Calu3 (cell line): ENCODE measurements at regions not wholly inside any gene's neighbourhood (a gene's known extent, or its start where the extent isn't known, plus 50 kb on each side); places are given as distances from the start of the nearest gene placed in this dataset.

Experiments used
- BruUV-seq: library from RNA; stranded (reverse); fragments of 400-500 nt; replicated peaks from 2 replicates; lab custom pipeline; 2021; lab: Mats Ljungman, UMichigan
- CTCF ChIA-PET: fragments of 300-600 bp; sonication (Branson Sonifier 250); formaldehyde crosslinking; loops from one replicate; lab custom pipeline; 2022; ENCODE audit warnings: antibody characterized with exemption; lab: Charles Lee
- DNase-seq: peaks from one replicate; pipeline ENCODE4 v3.0.0; 2022
- H3K27ac Mint-ChIP-seq: one replicate; pipeline ENCODE4 v1.8.0; 2022; ENCODE audit warnings: mixed read lengths; ENCODE audit not compliant: unreplicated experiment
- H3K27me3 Mint-ChIP-seq: one replicate; pipeline ENCODE4 v1.8.0; 2022; ENCODE audit warnings: mixed read lengths; ENCODE audit not compliant: unreplicated experiment
- H3K36me3 Mint-ChIP-seq: one replicate; pipeline ENCODE4 v1.8.0; 2022; ENCODE audit warnings: mild to moderate bottlenecking, moderate library complexity, mixed read lengths; ENCODE audit not compliant: insufficient read depth, unreplicated experiment
- H3K4me1 Mint-ChIP-seq: one replicate; pipeline ENCODE4 v1.8.0; 2022; ENCODE audit warnings: mild to moderate bottlenecking, low read depth, mixed read lengths; ENCODE audit not compliant: unreplicated experiment
- H3K4me3 Mint-ChIP-seq: one replicate; pipeline ENCODE4 v1.8.0; 2022; ENCODE audit warnings: mild to moderate bottlenecking, low read depth, moderate library complexity, mixed read lengths; ENCODE audit not compliant: unreplicated experiment
- H3K9me3 Mint-ChIP-seq: one replicate; pipeline ENCODE4 v1.8.0; 2022; ENCODE audit warnings: low read depth, mixed read lengths; ENCODE audit not compliant: unreplicated experiment
- CTCF ChIP-seq: fragments of 200-600 bp; IDR thresholded peaks from one replicate; pipeline ENCODE4 v1.8.0; 2022; ENCODE audit warnings: antibody characterized with exemption; ENCODE audit not compliant: unreplicated experiment
- intact Hi-C: fragments of 100-400 bp; cut with micrococcal nuclease; formaldehyde crosslinking; loops from one replicate; pipeline ENCODE4 v1.10.0; 2022; ENCODE audit not compliant: unreplicated experiment

GRCh38 chr17:72429066-72429638 is 308.3 kb downstream of the SOX9 start:
- intact Hi-C loops: no loop called here
- H3K4me1 Mint-ChIP-seq: peaks cover 81% of the 10 kb centered on the region

GRCh38 chr17:72430611-72431432 is 310.0 kb downstream of the SOX9 start:
- Mint-ChIP-seq H3K4me1 (peaks cover 72% of the 10 kb centered on the region), H3K27me3 (no peaks in the 10 kb centered on the region), H3K9me3 (no peaks in the 10 kb centered on the region), H3K27ac (peak overlapping the region; percentile 76), H3K36me3 (peaks cover 34% of the 10 kb centered on the region), H3K4me3 (peak overlapping the region; percentile 40)
- peak; percentile 63 for DNase-seq
- intact Hi-C loops: no loop called here
- BruUV-seq: no TSS peak
- CTCF ChIA-PET: interaction anchor here (1.5 kb wide), 1 partner anchor 23 kb away, joined by 3 read pairs; no protein-coding TSS in a partner anchor
- peak; percentile 47 for TF ChIP-seq CTCF

More at GRCh38 chr17:72429066-72429638, 308.3 kb downstream of the SOX9 start:
- no peak overlapping the region for H3K4me3 Mint-ChIP-seq
- peak overlapping the region; percentile 24 for H3K27ac Mint-ChIP-seq
- TF ChIP-seq CTCF: no peak
- CTCF ChIA-PET: interaction anchor here (1.3 kb wide), 1 partner anchor 185 kb away, joined by 4 read pairs; no protein-coding TSS in a partner anchor
- H3K36me3 Mint-ChIP-seq: peaks cover 43% of the 10 kb centered on the region
- DNase-seq: no peak
- no TSS peak for BruUV-seq
- H3K27me3 Mint-ChIP-seq: no peaks in the 10 kb centered on the region
- H3K9me3 Mint-ChIP-seq: no peaks in the 10 kb centered on the region

- DNase-seq: no peak
- CTCF ChIA-PET: interaction anchor here (0.7 to 1.5 kb wide), 3 partner anchors 25 to 240 kb away, joined by 3 read pairs; no protein-coding TSS in a partner anchor
- no peak overlapping the region for H3K27ac Mint-ChIP-seq
- no peak overlapping the region for H3K4me3 Mint-ChIP-seq
- peaks cover 72% of the 10 kb centered on the region for H3K4me1 Mint-ChIP-seq
- no peaks in the 10 kb centered on the region for H3K27me3 Mint-ChIP-seq
- H3K36me3 Mint-ChIP-seq: peaks cover 33% of the 10 kb centered on the region
- no TSS peak for BruUV-seq
- intact Hi-C loops: no loop called here
- no peaks in the 10 kb centered on the region for H3K9me3 Mint-ChIP-seq
- TF ChIP-seq CTCF: no peak
Measured at GRCh38 chr17:72432143-72432621, 311.4 kb downstream of the SOX9 start.

- CTCF ChIA-PET: no interaction called here
- Mint-ChIP-seq H3K4me3 (no peak overlapping the region), H3K36me3 (peaks cover 26% of the 10 kb centered on the region), H3K4me1 (peaks cover 65% of the 10 kb centered on the region), H3K27ac (no peak overlapping the region), H3K9me3 (no peaks in the 10 kb centered on the region), H3K27me3 (no peaks in the 10 kb centered on the region)
- no peak for DNase-seq
- intact Hi-C loops: no loop called here
- BruUV-seq: no TSS peak
- TF ChIP-seq CTCF: no peak
Measured at GRCh38 chr17:72432881-72433280, 312.1 kb downstream of the SOX9 start.
